HL-60 (cell line): ENCODE measurements at regions not wholly inside any gene's neighbourhood (a gene's known extent, or its start where the extent isn't known, plus 50 kb on each side); places are given as distances from the start of the nearest gene placed in this dataset.

Experiments used
- POLR2AphosphoS5 ChIP-seq: IDR thresholded peaks from 2 replicates; pipeline ENCODE4 v1.6.1; 2012; ENCODE audit warnings: low read depth
- SPI1 ChIP-seq: IDR thresholded peaks from 2 replicates; pipeline ENCODE4 v1.6.1; 2012; ENCODE audit warnings: low read depth, mild to moderate bottlenecking, borderline replicate concordance
- TF ChIP-seq, protein P1 (sequence below): IDR thresholded peaks from one replicate; pipeline ENCODE4 v1.5.1; 2011; ENCODE audit warnings: low read length, control low read depth, inconsistent platforms; ENCODE audit not compliant: insufficient read depth
- TF ChIP-seq, protein P2 (sequence below): IDR thresholded peaks from 2 replicates; pipeline ENCODE4 v1.6.1; 2012; ENCODE audit warnings: low read depth; ENCODE audit not compliant: insufficient replicate concordance

GRCh38 chrX:38868321-38868720 lies 67.1 kb downstream of the MID1IP1 start:
- TF ChIP-seq POLR2AphosphoS5 (no peak), SPI1 (no peak)
- TF ChIP-seq, protein P1, sequence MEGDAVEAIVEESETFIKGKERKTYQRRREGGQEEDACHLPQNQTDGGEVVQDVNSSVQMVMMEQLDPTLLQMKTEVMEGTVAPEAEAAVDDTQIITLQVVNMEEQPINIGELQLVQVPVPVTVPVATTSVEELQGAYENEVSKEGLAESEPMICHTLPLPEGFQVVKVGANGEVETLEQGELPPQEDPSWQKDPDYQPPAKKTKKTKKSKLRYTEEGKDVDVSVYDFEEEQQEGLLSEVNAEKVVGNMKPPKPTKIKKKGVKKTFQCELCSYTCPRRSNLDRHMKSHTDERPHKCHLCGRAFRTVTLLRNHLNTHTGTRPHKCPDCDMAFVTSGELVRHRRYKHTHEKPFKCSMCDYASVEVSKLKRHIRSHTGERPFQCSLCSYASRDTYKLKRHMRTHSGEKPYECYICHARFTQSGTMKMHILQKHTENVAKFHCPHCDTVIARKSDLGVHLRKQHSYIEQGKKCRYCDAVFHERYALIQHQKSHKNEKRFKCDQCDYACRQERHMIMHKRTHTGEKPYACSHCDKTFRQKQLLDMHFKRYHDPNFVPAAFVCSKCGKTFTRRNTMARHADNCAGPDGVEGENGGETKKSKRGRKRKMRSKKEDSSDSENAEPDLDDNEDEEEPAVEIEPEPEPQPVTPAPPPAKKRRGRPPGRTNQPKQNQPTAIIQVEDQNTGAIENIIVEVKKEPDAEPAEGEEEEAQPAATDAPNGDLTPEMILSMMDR: no peak
- TF ChIP-seq, protein P2, sequence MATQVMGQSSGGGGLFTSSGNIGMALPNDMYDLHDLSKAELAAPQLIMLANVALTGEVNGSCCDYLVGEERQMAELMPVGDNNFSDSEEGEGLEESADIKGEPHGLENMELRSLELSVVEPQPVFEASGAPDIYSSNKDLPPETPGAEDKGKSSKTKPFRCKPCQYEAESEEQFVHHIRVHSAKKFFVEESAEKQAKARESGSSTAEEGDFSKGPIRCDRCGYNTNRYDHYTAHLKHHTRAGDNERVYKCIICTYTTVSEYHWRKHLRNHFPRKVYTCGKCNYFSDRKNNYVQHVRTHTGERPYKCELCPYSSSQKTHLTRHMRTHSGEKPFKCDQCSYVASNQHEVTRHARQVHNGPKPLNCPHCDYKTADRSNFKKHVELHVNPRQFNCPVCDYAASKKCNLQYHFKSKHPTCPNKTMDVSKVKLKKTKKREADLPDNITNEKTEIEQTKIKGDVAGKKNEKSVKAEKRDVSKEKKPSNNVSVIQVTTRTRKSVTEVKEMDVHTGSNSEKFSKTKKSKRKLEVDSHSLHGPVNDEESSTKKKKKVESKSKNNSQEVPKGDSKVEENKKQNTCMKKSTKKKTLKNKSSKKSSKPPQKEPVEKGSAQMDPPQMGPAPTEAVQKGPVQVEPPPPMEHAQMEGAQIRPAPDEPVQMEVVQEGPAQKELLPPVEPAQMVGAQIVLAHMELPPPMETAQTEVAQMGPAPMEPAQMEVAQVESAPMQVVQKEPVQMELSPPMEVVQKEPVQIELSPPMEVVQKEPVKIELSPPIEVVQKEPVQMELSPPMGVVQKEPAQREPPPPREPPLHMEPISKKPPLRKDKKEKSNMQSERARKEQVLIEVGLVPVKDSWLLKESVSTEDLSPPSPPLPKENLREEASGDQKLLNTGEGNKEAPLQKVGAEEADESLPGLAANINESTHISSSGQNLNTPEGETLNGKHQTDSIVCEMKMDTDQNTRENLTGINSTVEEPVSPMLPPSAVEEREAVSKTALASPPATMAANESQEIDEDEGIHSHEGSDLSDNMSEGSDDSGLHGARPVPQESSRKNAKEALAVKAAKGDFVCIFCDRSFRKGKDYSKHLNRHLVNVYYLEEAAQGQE: no peak
